GM12874 (cell line): ENCODE measurements at regions not wholly inside any gene's neighbourhood (a gene's known extent, or its start where the extent isn't known, plus 50 kb on each side); places are given as distances from the start of the nearest gene placed in this dataset.

ENCODE experiments used
- CTCF ChIP-seq: IDR thresholded peaks from 2 replicates; pipeline ENCODE4 v1.5.1; 2011; ENCODE audit warnings: low read depth, mild to moderate bottlenecking, control low read depth, low read length, moderate library complexity; ENCODE audit not compliant: insufficient read depth

- TF ChIP-seq CTCF, result no peak
Observed at GRCh38 chr1:38115682-38116202, 69.1 kb upstream of the POU3F1 start.

DNA sequence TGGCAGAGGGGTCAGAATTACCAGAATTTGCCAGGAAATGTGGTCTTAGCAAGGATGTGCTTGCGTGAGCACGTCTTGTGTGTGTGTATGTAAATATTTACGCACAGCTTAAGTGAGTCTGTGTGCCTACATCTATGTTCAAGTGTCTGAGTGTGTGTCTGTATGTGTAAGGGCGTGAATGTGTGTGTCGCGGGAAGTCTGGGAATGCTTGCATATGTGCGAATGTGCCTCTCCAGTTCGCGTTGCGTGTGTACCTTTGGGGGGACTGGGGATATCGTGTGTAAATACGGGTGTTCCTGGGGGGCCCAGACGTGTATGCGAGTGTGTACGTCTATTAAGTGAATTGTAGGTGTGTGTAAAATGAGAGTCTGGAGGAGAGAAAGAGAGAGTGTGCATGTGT is 68.6 kb upstream of the POU3F1 start:
- no peak for TF ChIP-seq CTCF

GRCh38 chr1:38114241-38115026 is 67.8 kb upstream of the POU3F1 start:
- TF ChIP-seq CTCF, result no peak

- no peak for TF ChIP-seq CTCF
Observed at GRCh38 chr1:38113159-38113666, 66.6 kb upstream of the POU3F1 start.

DNA sequence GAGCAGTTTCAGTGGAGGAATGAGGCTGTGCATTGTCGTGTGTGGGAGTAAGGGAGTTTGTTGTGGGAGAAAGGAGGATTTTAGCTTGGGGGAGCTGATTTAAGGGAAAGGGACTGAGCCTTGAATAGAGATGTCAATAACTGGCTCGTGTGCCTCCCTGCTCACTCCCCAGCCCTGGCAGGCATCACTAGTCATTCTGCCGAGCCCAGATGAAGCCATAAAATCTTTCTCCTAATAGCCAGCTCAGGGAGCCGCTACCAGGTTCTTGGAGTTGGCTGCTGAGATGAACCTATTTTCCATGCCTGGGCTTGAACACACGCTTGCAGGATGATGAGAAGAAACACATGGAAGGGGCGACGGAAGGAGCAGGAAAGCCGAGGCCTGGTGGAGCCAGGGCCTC is 65.0 kb upstream of the POU3F1 start:
- no peak for TF ChIP-seq CTCF

DNA sequence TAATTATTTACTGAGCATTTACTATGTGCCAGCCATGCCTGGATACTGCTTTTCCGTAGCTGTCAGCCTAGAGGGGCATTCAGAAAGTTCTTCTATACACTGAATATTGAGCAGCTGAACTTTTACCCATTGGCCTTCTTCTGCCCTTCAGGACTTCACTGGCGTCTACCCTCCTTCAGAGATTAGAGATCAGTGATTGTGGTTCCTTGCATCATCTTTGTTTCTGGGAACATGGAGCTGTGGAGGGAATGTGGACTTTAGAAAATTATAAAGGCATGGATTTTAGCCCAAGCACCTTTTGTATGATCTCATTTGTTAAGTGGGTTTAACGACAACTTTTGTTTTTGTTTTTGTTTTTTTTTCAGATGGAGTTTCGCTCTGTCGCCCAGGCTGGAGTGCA is 58.7 kb upstream of the POU3F1 start:
- TF ChIP-seq CTCF, result no peak

GRCh38 chr1:38102636-38103035 is 56.0 kb upstream of the POU3F1 start:
- no peak for TF ChIP-seq CTCF
